Stimulated activated naive CD8-positive, alpha-beta T cell treated with anti-CD3 and anti-CD28 coated beads, Interleukin-15, Interleukin-2, amounts not matched to agents 100 U/mL and 50 U/mL, for 24 hours (primary cell): ENCODE measurements at regions not wholly inside any gene's neighbourhood (a gene's known extent, or its start where the extent isn't known, plus 50 kb on each side); places are given as distances from the start of the nearest gene placed in this dataset.
"Not testable (repeated sequence)": the region's sequence is repeated elsewhere in the genome, so short reads cannot be mapped to it uniquely, and the experiment has no call there.

ENCODE experiments used
- ATAC-seq: fragments of 150-1000 bp; cut with Tn5 transposase; one replicate; pipeline ENCODE4 v1.10.0; 2021
- DNase-seq: peaks from one replicate; pipeline ENCODE4 v3.0.0; 2021

DNA sequence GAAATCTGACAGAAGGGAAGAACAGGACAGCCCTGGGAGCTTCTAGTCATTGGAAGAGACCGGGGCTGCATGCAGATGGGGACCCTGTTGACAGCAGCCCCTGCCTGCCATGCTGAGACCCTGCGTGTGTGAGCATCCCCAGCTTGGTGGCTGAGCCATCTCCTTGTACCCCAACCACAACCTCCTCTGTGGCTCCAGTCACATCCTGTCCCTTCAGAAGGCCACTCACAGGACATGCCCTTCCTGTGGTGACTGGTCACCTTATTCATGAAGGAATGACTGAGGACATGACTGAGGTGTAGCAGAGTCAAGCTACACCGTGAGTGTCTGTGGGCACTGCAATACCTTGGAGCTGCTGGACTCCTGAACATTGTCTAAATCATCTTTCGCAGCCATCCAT is 141.8 kb upstream of the ERRFI1 start:
- ATAC-seq: no peak
- no peak for DNase-seq

DNA sequence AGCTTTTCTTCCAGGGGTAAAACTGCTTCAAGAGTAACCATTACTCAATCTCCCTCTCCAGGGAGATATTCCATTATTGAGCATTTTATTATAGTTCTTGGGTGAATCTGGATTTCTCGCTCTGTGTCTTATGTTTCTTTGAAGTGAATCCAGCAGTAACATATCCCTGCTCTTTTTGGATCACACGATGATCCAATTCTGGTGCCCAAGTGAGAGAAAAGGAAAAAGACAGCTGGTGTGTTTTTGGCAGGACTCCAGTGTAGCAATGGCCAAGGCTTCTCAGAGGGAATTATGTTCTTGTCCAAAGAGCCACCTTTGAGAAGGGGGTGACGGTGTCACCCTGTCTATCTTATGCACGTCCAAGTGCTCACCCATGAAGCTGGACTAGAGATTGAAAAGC is 140.3 kb upstream of the ERRFI1 start:
- no peak for DNase-seq
- no peak for ATAC-seq

DNA sequence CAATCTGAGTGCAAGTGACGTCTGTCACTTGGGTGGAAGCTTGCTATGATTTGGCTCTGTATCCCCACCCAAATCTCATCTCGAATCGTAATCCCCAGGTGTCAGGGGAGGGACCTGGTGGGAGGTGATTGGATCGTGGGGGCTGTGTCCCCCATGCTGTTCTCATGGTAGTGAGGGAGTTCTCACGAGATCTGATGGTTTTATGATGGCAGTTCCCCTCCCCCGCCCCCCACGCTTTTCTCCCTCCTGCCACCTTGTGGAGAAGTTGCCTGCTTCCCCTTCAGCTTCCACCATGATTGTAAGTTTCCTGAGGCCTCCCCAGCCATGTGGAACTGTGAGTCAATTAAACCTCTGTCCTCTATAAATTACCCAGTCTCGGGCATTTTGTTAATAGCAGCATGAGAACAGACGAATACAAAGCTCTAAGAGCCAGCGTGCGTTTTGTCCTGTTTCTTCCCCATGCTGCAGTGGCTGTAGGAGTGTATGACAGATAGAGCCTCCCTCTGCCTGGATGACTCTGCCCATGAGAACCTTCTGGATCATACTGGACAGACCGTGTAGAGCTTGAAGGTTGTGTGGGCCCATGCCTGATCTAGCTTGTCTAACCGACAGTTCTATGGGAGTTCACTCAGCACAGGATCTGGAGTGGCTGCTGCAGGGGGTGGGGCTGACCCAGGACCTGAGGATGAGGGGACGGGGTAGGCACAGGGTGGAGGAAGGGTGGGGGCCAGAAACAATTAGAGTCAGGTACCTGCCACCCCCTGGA is 139.7 kb upstream of the ERRFI1 start:
- DNase-seq: no peak
- ATAC-seq: no peak

DNA sequence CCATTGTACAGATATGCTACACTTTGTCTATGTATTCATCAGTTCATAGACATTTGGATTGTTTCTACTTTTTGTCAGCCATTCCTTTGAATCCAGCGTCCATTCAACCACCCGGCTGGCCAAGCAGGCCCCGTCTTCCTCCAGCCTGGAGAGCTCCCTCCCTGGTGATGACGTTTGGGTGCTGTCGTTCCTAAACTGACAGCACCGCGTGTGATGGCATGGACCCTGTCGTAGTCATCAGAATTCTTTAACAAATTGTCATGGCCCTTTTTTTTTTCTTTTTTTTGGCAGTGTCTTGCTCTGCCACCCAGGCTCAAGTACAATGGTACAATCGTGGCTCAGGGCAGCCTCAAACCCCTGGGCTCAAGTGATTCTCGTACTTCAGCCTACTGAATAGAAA is 138.6 kb upstream of the ERRFI1 start:
- ATAC-seq: no peak
- no peak for DNase-seq

DNA sequence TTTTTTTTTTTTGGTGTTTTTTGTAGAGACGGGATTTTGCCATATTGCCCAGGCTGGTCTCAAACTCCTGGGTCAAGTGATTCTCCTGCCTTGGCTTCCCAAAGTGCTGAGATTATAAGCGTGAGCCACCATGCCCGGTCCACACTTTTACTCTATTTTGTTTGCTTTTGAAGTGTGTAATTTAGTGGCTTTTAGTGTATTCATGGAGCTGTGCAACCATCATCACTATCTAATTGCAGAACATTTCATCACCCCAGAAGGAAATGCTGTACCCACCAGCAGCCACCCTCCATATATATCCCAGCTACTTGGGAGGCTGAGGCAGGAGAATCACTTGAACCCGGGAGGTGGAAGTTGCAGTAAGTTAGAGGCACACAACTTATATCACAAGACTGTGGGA is 136.9 kb upstream of the ERRFI1 start:
- no peak for ATAC-seq
- no peak for DNase-seq

DNA sequence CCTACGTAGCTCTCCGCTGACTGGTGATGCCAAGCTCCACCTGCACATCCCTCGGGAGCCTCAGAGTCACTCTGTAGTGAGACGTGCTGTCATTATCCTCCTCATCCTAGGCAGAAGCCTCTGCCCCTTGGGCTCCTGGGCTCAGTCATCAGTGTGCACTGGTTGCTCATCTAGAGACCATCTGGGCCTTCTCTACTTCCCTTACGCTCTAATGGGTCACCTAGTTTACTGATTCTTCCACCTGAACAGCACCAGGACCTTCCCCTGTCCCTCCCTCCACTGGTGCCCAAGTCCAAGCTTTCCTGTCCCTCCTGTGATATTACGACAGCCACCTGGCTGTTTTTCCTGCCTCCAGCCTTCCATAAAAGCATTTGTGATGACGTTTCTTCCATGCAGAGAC is 136.1 kb upstream of the ERRFI1 start:
- ATAC-seq (no peak), DNase-seq (no peak)

DNA sequence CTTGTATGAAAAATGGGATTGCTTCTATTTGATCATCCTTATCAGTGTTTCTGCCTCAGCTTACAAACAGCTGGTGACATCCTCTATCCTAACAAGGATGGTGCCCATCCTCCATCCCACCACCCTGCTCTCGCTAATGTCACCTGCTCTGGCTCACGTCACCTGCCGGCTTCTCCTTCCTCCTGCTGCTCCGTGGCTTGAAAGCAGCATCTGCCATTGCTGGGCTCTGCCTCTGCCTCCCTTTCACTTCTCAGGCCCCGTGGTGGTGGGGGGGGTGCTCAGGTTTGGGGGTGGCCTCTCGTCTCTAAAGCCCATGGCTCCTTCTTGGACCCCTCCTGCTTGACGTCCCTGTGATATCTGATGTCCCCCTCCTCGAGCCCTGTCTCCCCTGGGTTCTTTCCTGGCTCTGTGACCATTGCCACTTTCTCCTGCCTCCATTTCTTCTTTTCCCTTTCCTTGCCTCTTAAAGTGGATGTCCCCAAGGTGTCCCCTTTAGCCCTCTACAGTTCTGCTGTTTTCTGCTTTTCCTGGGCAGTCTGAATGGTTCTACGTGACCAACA is 135.5 kb upstream of the ERRFI1 start:
- no peak for ATAC-seq
- no peak for DNase-seq

DNA sequence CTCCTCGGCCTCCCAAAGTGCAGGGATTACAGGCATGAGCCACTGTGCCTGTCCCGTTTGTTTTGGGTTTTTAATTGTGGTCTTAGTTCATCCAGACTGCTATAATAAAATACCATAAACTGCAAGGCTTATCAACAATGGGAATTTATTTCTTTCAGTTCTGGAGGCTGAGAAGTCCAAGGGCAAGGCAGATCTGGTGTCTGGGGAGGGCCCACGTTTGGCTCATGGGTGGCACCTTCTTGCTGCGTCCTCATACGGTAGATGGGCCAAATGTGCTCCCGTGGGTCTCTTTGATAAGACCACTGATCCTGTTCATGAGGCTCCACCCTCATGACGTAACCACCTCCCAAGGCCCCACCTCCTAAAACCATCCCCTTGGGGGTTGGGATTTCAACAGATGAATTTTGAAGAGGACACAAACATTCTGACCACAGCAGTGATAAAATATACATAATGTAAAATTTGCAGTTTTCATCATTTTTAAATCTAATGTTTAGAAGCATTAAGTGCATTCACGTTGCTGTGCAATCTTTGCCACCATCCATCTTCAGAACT is 133.4 kb upstream of the ERRFI1 start:
- no peak for ATAC-seq
- DNase-seq: no peak

DNA sequence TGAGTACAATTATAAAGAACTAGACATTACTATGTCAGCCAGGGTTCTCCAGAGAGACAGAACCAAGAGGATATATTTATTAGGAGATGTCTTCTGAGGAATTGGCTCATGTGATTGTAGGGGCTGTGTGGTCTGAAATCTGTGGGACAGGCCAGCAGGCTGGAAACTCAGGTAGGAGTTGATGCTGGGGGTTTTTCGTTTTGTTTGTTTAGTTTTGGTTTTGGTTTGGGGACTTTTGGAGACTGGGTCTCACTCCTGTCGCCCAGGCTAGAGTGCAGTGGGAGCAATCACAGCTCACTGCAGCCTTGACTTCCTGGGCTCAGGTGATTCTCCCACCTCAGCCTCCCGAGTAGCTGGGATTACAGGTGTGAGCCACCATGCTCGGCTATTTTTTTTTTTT is 132.9 kb upstream of the ERRFI1 start:
- ATAC-seq (no peak), DNase-seq (no peak)

DNA sequence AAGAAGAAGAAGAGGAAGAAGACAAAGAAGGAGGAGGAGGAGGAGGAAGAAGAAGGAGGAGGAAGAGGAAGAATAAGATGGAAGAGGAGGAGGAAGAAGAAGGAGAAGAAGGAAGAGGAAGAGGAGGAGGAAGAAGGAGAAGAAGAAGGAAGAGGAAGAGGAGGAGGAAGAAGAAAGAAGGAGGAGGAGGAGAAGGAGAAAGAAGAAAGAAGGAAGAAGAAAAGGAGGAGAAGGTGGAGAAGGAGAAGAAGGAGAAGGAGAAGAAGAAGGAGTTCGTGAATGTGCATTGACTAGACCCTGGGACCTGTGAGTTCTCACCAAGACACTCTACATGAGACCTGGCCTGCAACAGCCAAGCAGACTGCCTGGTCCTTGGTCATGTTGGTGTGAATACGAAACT is 131.7 kb upstream of the ERRFI1 start:
- DNase-seq: no peak
- no peak for ATAC-seq

DNA sequence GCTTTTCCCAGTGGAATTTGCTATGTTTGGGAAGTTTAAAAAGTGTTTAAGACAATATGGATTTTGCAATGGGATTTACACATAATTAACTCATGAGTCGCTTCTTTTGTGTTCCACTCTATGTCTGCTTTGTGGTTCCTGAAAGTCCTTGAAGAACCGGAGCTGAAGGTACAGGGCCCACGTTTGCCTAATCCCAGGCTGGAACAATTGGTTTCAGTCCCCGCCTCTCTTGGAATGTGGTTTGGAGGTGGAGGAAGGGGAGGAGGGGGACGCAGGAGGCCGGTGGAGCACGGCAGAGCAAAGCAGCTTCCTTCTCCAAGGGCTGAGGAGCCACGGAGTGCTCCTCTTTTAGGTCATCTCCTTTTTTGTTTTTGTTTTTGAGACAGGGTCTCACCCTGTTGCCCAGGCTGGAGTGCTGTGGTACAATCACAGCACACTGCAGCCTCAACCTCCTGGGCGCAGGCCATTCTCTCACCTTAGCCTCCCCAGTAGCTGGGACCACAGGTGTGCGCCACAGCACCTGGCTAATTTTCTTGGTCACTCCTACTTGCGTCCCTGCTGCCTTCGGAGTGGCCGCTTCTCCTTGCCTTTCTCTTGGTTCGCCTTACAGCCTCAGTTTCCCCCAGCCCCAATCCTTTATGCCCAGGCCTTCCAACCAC is 129.5 kb upstream of the ERRFI1 start:
- ATAC-seq: no peak
- no peak for DNase-seq

DNA sequence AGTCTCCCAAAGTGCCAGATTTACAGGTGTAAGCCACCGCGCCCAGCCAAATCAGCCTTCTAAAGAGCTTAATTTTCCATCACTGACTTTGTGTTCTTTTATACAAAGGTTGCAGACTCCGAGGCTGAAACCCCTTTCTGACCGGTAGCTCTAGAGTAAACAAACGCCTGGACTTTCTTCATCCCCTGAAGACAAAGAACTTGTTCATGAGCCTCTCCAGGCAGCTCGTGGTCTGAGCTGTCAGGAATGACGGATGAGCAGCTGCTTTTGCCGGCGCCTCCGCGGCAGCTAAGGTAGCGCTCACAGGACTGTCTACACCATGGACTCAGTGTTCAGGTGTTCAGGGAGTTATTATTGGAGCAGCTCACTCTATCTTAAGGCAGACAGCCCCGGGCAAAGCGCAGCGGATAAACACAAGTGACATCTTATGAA is 128.5 kb upstream of the ERRFI1 start:
- no peak for DNase-seq
- ATAC-seq: no peak

DNA sequence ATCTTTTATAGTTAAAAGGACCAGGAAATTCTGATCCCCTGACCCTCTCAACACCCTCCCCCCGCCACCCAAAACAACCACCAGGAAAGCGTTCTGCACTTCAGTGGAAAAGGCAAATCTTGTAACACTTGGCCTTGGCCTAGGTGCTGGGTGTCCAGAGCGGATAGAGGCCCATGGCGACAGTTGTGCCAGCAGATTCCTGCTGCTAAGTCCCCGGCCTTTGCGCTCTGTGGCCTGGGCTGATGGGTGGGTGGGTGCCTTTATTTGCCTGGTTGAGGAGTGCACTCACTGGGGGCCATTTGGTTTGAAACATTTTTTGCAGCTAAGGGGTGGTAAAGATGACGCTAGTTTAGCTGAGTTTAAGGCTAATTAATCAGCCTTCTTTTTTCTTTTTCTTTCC is 127.9 kb upstream of the ERRFI1 start:
- DNase-seq: no peak
- no peak for ATAC-seq

DNA sequence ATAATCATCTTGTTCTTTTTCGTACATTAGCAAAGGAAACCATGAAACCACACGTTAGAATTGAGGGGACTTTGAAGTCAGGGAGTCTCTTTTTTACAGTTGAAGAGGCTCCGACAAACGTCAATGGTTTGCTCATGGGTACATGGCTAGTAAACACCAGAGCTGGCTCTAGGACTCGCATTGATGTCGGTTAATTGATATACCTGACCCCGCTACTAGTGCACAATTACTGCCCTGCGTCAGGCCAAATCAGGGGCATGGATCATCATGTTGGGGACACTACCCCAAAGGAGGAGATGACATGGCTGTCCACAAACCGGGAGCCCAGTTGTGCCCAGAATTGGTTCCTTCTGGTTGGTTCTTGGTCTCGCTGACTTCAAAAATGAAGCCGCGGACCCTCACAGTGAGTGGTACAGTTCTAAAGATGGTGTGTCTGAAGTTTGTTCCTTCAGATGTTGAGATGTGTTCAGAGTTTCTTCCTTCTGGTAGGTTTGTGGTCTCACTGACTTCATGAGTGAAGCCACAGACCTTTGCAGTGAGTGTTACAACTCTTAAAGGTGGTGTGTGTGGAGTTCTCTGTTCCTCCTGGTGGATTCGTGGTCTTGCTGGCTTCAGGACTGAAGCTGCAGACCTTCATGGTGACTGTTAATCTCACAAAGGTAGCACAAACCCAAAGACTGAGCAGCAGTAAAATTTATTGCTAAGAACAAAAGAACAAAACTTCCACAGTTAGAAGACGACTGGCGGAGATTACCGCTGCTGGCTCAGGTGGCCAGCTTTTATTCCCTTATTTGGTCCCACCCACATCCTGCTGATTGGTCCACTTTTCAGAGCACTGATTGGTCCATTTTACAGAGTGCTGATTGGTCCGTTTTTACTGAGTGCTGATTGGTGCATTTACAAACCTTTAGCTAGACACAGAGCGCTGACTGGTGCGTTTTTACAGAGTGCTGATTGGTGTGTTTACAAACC is 126.9 kb upstream of the ERRFI1 start:
- ATAC-seq: peak; percentile 79
- peak; percentile 39 for DNase-seq

DNA sequence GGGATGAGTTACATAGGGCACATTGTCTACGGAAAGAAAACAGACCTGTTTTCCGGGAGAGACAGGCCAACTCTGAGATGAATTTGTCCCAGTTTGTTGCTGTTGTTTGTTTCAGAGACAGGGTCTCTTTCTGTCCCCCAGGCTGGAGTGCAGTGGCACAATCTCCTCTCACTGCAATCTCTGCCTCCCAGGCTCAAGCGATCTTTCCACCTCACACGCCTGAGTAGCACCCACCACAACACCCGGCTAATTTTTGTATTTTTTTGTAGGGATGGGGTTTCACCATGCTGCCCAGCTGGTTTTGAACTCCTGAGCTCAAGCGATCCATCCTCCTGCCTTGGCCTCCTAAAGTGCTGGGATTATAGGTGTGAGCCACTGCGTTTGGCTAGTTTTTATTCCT is 125.5 kb upstream of the ERRFI1 start:
- no peak for DNase-seq
- ATAC-seq: no peak

DNA sequence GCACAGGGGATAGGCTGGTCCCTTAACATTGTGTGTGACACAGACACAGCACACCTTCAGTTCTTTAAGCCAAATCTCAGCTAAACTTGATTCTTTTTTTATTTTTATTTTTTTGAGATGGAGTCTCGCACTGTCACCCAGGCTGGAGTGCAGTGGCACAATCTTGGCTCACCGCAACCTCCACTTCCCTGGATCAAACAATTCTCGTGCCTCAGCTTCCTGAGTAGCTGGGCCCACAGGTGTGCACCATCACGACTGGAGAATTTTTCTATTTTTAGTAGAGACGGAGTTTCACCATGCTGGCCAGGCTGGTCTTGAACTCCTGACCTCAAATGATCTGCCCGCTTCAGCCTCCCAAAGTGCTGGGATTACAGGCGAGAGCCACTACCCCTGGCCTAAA is 123.6 kb upstream of the ERRFI1 start:
- DNase-seq, ATAC-seq: not testable (repeated sequence)

DNA sequence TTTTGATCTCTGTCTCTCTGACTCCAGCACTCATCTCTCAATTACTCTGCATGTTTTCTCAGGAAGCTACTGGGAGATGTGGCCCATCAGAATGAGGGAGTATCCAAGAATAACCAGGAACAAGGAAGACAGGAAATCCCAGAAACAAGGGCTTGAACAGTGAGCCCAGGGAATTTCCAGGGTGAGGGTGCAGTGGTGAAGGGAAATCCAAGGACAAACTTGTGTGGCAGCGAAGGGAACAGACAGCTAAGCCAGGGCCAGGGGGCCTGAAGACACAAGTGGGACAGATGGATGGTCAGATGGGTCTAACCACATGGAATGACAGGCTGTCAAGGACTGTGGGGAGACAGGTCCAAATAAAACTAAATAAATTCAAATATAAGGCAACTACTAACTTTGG is 121.8 kb upstream of the ERRFI1 start:
- no peak for ATAC-seq
- no peak for DNase-seq

DNA sequence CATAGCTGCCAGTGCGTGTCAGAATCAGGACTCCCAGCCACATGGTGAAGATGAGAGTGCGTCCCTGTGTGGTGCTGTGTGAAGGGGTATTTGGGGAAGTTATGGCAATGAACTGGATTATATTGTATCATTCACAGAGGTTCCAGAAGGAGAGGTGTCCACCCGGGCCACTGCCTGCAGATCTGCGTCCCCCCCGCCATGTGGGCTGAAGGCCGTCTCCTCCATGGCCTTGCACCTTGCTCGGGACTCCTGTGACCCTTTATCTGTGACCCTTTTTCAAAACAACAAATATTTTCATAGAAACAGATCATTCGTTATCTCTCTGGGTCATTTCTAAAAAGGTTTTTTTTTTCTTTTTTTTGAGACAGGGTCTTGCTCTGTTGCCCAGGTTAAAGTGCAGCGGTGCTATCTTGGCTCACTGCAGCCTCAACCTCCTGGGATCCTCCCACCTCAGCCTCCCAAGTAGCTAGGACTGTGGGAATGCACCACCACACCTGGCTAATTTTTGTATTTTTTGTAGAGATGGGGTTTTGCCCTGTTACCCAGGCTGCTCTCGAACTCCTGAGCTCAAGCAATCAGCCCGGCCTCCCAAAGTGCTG is 120.2 kb upstream of the ERRFI1 start:
- no peak for ATAC-seq
- no peak for DNase-seq

DNA sequence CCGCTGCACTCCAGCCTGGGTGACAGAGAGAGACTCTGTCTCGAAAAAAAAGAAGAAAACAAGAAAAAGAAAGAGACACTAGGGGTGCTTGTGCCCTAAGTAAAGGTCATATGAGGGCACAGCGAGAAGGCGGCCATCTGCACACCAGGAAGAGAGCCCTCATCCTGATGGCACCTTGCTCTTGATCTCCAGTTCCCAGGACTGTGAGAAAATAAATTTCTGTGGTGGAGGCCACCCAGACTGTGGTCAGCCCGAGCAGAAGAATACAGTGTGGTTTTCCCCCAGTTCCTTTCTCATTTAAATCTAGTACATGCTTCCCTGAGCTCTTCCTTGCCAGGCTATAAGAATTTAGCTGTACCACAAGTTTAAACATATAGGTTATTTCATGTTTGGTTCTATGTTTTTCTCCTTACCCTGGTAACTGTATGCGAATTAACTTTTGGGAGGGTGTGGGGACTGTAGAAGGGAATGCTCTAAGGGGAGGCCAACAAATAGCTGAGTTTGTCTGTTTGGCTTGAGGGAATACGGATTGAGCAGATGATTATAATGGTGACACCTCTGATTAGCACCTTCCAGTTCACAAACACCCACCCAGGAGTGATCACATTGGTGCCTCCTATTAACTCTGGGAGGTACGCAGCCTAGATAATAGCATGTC is 119.6 kb upstream of the ERRFI1 start:
- ATAC-seq (no peak), DNase-seq (no peak)

DNA sequence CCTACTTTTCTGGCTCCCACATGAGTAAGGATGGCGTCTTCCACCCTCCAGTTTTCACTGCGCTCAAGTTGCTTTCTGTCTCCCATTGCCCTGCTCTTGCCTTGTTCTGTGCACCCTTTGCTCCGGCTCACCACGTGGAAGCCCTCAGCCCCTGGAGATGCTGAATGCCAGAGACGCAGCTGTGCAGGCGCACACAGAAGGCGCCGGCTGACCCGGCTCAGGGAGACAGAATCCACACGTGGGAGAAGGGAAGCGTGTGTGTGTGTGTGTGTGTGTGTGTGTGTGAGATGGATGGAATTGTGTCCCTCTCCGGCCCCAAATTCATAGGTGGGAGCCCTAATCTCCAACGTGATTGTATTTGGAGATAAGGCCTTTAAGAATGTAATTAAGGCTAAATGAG is 118.2 kb upstream of the ERRFI1 start:
- ATAC-seq (no peak), DNase-seq (no peak)

DNA sequence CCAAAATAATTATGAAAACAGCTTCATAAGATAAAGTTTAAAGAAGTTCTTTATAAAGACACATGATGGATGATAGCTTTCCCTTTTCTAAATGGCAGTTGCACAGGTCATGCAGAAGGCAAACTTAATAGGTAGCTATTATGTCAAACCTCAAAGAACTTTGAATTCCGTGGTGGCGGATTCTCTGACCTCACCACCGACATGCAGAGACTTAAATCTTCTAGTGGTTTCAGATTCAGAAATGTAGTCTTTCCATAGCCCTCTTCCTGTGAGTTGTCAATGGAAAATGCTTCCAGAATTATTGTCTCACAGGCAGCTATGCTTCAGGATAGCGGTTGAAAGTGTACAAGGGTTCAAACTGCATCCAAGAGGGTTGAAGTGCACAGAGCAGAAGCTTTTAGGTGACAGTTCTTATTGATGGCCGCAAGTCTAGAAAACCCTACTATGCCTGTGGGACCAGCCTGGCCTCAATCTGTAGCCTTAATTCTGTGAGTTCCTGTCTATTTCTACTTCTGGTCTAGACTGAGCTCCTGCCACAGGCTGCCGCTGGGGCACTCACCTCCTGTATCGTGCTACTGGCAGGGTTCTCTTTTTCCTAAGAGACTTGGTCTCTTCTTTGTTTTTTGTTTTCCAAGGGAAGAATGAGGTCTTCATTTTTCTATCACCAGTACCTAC is 117.0 kb upstream of the ERRFI1 start:
- no peak for ATAC-seq
- DNase-seq: no peak
